Suprapubic skin (tissue), 4 donors: ENCODE measurements at regions not wholly inside any gene's neighbourhood (a gene's known extent, or its start where the extent isn't known, plus 50 kb on each side); places are given as distances from the start of the nearest gene placed in this dataset.
A peak's percentile ranks its signal among the peaks of the same experiment; 100 is the strongest.

Experiments used
- EP300 ChIP-seq: sonication (generic); formaldehyde crosslinking; IDR thresholded peaks from one replicate; pipeline ENCODE4 v1.6.1; 2017; ENCODE audit warnings: antibody characterized with exemption
- POLR2A ChIP-seq, 2 donors: fragments of 450-650 bp; IDR thresholded peaks; one replicate each; pipeline ENCODE4 v1.6.1; 2017; ENCODE audit warnings: antibody characterized with exemption in 2 of 2, mild to moderate bottlenecking in 2 of 2, moderate library complexity in 2 of 2
- POLR2AphosphoS5 ChIP-seq, 3 donors: sonication (generic); formaldehyde crosslinking; IDR thresholded peaks; one replicate each; pipeline ENCODE4 v1.6.1; 2017; ENCODE audit warnings: antibody characterized with exemption in 3 of 3
- TF ChIP-seq, protein P1 (sequence below), 2 donors: fragments of 200-600 bp in 1 of 2; fragments of 450-650 bp in 1 of 2; sonication (generic) in 1 of 2; IDR thresholded peaks; one replicate each; pipeline ENCODE4 v1.5.1; 2016 to 2019; ENCODE audit warnings: antibody characterized with exemption in 2 of 2, mild to moderate bottlenecking in 1 of 2, moderate library complexity in 1 of 2

DNA sequence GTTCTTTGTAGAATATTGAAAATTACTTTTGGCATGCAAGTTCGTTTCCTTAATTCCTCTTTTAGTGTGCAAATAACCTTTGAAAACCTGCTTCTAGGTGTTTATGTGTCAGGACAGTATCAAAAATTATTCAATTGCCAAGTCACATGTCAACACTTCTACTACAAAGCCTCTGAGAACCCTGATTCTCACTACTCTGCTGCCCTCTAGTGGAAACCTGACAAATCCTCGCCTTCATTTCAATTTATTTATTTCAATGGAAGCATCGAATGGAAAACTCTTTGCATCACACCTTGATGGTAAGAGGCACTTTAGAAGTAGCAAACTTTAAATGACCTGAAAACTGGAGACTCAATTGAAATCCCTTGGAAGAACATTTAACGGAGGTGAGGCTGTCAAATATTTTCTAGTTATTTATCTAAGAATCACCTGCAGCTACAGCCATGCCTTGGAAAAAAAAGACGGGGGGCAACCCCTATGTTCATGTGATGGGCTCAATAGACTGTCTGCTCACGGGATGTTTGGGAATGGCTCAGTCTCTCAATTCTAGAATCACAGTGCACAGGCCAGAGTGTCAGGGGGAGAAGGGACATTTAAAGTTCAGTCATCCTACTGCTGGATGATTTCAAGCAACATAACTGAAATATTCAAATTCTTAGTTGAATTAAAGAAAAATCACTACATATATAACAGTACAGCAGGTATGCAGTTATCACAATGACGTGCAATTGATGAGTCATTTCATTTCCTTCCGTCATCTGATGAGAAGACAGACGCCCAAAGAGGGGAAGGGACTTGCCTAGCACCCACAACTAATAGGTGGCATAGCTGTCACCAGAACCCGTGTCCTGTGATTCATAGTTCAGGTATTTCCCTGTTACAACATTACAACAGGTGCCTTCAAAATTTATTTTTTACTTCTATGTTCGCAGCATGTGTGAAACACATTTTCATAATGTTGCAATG is 563.9 kb downstream of the TOX3 start:
- TF ChIP-seq, protein P1, sequence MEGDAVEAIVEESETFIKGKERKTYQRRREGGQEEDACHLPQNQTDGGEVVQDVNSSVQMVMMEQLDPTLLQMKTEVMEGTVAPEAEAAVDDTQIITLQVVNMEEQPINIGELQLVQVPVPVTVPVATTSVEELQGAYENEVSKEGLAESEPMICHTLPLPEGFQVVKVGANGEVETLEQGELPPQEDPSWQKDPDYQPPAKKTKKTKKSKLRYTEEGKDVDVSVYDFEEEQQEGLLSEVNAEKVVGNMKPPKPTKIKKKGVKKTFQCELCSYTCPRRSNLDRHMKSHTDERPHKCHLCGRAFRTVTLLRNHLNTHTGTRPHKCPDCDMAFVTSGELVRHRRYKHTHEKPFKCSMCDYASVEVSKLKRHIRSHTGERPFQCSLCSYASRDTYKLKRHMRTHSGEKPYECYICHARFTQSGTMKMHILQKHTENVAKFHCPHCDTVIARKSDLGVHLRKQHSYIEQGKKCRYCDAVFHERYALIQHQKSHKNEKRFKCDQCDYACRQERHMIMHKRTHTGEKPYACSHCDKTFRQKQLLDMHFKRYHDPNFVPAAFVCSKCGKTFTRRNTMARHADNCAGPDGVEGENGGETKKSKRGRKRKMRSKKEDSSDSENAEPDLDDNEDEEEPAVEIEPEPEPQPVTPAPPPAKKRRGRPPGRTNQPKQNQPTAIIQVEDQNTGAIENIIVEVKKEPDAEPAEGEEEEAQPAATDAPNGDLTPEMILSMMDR (IDR thresholded peaks at IDR 0.05): peak; percentile 18 to 68
- TF ChIP-seq EP300 (no peak), POLR2AphosphoS5 (IDR thresholded peaks at IDR 0.05) (no peak), POLR2A (IDR thresholded peaks at IDR 0.05) (no peak)
